GM19372 (cell line): ENCODE measurements at regions not wholly inside any gene's neighbourhood (a gene's known extent, or its start where the extent isn't known, plus 50 kb on each side); places are given as distances from the start of the nearest gene placed in this dataset.
"Not testable (repeated sequence)": the region's sequence is repeated elsewhere in the genome, so short reads cannot be mapped to it uniquely, and the experiment has no call there.

Experiments
- ATAC-seq: cut with Tn5 transposase; IDR thresholded peaks from one replicate; pipeline ENCODE4 v1.9.1; 2021; ENCODE audit warnings: mild to moderate bottlenecking, low read depth, moderate library complexity; ENCODE audit not compliant: unreplicated experiment

DNA sequence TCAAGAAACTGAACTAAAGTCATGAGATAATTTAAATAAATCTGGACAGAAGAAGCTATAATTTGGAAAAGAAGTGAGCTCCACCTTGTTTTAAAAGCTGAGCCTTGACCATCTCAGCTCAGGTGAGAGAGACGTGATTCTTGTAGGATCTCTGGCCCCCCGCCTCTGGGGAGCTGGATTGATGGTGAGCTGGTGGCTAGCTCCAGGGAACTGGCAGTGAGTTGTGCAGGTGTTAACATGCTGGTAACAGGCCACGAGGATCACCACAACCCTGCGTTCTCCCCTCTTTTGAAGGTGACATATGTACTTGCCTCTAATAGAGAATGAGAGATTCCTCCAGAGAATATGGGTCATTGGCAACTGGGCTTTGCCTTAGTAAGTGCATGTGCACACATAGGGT is 485.1 kb downstream of the IRS2 start:
- ATAC-seq: no peak

GRCh38 chr13:109297628-109298027 is 488.8 kb downstream of the IRS2 start:
- ATAC-seq: no peak

DNA sequence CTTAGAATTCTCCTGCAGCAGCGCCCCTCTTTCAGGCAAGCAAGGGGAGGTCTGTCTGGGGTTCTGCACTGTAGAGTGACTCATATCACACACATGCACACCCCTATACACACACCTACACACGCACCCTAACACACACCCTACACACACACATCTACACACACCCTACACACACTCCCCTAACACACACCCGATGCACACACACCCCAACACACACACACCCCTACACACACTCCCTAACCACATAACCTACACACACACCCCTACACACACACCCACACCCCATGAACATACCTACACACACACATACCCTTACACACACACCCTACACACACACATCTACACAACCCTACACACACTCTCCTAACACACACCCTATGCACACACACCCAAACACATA is 493.2 kb downstream of the IRS2 start:
- ATAC-seq: no peak

GRCh38 chr13:109288151-109288709 is 498.2 kb downstream of the IRS2 start:
- ATAC-seq: no peak

- ATAC-seq: no peak
These were observed 498.8 kb downstream of the IRS2 start for GRCh38 chr13:109287553-109287952.

DNA sequence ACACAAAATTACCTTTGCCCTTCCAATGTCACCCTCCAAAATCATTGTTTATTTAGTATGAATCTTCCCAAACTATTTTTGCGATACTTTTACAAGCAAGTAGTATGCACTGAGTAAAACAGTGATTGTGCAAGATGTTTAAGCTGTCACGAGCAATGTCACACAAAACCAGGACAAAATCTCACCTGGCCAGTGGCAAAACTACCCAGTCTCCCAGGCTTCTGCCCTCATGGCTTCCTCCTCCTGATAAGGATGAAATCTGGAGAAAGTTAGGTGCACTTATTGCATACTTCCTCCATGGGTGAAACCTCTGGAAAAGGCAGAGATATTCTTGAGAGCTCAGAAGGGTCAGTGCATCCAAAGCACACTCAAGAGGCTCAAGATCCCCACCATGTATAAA is 500.8 kb downstream of the IRS2 start:
- ATAC-seq: no peak

- ATAC-seq: no peak
These were observed 504.3 kb downstream of the IRS2 start for GRCh38 chr13:109281903-109282635.

DNA sequence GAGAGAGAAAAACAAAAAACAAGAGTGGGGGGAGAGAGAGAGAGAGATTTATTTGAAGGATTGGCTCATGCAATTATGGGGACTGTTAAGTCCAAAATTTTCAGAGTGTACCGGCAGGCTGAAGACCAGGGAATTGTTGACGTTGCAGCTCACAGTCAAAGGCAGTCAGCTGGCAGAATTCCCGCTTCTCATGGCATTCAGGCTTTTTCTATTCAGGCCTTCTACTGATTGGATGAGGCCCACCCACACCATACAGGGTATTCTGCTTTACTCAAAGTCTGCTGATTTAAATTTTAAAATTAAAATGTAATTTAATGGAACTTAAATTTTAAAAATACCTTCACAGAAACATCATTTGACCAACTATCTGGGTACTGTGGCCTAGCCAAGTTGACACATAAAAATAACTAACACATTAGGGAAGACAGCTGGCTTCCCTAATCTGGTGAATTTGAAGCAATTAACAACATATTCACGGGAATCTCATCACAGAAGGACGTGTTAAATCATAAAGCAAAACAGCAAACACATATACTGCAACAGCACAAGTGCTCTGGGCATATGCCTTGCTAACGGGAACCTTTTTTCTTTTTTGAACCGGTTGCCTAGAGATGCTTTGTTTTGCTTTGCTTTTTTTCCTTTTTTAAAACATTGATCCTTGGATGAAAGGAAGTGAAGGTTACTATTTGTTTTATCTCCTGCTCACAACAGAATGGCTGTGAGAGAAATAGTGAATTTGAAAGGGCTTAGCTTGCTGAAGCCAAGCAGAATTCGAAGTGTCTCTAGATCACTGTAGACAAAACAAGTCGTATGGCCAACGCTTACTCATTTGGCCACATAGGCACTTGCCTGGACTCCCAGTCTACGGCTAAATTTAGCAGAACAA is 505.1 kb downstream of the IRS2 start:
- ATAC-seq: no peak

DNA sequence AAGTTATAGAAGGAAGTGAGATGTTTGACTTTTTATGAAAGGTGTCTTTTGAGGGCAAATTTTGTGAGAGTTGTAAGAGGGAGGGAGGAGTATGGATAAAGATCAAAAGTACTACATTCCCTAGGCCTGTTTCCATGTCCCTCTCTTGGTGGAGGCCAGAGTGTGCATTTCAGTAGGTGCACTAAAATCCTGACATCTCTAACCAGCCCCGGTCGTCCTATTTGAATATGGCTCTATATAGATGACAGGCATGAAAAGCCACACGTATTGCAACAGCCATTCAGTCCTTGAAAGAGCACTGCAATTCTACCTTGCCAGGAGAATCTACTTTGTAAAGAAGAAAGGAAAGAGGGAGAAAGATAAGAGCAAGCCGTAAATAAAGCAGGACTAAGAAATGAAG is 510.1 kb downstream of the IRS2 start:
- ATAC-seq: no peak

- ATAC-seq: no peak
These were observed 510.5 kb downstream of the IRS2 start for GRCh38 chr13:109275852-109276251.

GRCh38 chr13:109275139-109275745 is 511.1 kb downstream of the IRS2 start:
- no peak for ATAC-seq

- ATAC-seq: no peak
These were observed 512.1 kb downstream of the IRS2 start for GRCh38 chr13:109274188-109274821.

GRCh38 chr13:109273326-109273751 is 513.0 kb downstream of the IRS2 start:
- ATAC-seq: no peak

DNA sequence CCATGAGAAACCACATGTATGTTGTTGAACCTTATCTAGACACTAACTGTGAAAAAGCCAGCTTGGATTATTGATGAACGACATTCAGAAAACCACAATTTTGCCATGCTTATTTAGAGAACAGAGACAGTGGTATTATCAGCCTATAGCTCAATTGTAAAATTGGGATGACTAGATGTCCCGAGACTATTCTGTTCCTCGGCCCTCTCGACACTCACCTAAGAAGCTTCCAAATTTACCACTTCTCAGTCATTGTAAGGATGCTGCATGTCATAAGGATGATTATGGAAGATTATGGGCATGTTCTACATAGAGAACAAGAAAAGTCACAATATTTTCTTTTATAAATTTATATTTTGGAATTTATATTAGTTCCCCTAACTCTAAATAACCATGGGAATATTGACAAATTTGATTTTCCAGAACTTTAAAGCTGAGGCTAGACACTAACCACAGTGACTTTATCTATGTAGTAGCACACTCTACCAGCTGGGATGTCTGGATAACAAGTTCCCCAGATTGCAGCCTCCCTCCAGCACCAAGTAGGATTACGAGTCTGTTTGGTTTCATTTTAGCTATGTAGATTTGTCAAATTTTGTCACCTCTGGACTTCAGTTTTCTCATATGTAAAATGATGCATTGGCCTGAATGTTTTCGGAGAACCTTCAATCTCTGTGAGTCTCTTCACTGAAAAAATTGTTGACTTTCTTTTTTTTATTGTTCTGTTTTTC is 513.6 kb downstream of the IRS2 start:
- no peak for ATAC-seq

DNA sequence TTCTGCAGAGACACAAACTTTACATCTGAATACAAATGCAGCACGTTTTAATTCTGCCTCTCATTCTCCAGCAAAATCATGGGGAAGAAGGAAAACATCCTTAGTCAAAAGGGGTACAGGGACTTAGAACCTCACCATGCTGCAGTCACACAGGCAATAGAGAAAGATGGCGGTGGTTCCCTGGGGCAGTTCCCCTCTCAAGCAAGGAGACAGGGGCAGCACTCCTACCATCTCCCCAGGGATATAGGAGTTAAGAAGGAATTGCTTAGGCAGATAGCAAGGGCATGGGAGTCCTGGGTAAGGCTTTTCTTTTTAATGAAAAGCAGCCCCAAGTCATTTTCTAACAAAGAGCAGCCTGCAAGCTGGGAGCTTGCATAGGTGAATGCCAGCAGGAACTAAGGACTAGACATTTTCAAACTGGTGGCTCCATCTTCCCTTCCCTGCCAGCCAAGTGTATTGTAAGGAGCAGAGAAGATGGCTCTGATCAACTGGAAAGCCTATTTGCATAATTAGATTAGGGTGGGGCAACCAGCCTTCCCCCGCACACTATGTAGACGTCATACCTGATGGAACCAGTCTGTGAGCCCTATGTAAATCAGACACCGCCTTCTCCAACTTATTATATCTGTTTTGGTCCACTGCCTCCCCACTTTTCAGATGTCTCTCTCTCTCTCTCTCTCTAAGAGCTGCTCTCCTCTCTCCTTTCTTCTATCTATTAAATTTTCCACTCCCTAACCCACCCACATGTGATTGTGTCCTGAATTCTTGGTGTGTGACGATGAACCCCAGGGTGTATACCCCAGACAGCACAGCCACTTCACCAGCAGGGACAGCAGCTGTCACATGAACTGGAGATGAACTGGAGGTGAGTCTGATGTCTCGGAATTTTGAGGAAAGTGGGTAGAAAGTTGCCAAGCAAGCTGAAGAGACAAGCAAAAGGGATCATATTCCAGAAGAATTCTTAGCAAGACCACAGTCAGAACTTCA is 514.5 kb downstream of the IRS2 start:
- ATAC-seq: no peak

GRCh38 chr13:109271061-109271460 is 515.3 kb downstream of the IRS2 start:
- no peak for ATAC-seq

GRCh38 chr13:109269381-109269780 is 517.0 kb downstream of the IRS2 start:
- not testable (repeated sequence) for ATAC-seq

DNA sequence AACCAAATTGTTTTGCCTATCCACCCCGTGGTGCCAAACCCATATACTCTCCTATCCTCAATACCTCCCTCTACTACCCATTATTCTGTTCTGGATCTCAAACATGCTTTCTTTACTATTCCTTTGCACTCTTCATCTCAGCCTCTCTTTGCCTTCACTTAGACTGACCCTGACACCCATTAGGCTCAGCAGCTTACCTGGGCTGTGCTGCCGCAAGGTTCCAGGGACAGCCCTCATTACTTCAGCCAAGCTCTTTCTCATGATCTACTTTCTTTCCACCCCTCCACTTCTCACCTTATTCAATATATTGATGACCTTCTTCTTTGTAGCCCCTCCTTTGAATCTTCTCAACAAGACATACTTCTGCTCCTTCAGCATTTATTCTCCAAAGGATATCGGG is 517.9 kb downstream of the IRS2 start:
- not testable (repeated sequence) for ATAC-seq

DNA sequence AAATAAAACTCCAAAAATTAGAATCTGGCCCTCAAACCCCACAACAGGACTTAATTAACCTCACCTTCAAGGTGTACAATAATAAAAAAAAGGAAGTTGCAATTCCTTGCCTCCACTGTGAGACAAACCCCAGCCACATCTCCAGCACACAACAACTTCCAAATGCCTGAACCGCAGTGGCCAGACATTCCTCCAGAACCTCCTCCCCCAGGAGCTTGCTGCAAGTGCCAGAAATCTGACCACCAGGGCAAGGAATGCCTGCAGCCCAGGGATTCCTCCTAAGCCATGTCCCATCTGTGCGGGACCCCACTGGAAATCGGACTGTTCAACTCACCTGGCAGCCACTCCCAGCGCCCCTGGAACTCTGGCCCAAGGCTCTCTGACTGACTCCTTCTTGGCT is 519.0 kb downstream of the IRS2 start:
- ATAC-seq: not testable (repeated sequence)
